DLD1 (cell line): ENCODE measurements at regions not wholly inside any gene's neighbourhood (a gene's known extent, or its start where the extent isn't known, plus 50 kb on each side); places are given as distances from the start of the nearest gene placed in this dataset.

Source experiments
- in situ Hi-C: cut with HindIII; loops from 2 replicates; pipeline ENCODE4 v1.10.0; 2017; ENCODE audit warnings: low sequenced_read_pairs

- in situ Hi-C loops: no loop called here
Observed at GRCh38 chr5:2220741-2221140, 338.0 kb upstream of the IRX4 start.

DNA sequence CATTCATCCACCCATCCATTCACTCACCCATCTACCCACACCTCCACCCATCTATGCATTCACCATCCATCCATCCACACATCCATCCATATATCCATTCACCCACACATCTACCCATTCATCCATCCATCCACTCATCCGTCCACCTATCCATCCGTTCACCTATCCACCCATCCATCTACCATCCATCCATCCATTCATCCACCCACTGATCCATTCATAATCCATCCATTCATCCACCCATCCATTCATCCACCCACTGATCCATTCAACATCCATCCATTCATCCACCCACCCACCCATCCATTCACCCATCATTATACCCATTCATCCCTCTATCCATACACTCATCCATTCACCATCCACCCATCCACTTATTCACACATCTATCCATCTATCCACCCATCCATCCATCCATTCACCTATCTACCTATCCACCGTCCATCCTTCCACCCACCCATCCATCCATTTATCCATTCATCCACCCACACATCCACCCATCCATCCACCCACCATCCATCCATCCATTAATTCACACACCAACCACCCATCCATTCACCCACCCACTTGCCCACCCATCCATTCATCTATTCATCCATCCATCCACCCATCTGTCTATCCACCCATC is 336.5 kb upstream of the IRX4 start:
- in situ Hi-C loops: no loop called here

DNA sequence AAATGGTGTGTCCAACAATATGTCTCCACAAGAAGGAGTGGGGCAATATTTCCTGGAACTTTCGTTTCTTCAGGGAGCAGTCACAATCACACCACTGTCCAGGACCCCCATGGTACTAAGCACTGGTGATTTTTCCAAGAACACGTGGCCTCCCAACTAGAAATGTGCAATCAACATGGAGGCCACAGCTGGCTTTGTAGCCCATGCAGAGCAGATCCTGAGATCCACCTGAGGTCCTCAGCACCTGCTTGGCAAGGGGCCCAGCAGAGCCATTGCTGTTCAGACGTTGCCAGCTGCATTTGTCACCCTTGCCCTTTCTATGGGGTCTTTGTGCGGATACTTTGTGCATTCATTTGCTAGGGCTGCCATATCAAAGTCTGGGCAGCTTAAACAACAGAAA is 334.5 kb upstream of the IRX4 start:
- in situ Hi-C loops: no loop called here

DNA sequence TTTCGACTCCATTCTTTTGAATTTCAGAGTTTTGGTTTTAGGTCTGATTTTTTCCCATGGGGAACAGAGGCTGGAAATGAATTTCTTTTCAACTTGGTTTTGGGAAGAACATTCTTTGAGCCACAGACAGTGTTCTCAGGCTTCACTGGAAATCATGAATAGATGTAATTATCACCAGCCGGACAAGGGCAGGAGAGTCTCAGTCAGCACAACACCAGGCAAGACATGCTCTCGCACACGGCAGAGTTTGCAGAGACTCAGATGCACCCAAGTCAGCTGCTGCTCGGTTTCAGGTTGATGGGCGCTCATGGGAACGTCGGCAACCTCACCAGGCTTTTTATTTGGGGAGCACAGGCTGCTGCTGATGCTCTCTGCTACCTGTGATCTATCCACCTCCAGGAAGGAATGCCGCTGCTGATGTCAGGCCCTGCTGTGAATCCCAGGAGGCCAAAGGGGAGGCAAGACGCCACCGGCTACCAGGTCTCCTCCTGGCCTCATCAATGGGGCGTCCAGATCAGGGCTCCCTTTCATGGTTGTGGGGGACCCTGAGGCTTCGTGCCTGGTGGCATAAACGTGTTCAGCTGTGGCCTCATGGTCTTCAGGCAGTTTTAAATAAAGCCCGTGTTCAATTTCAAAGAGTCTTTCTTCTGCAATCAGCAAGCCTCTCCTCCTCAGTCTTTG is 332.3 kb upstream of the IRX4 start:
- in situ Hi-C loops: no loop called here

GRCh38 chr5:2213121-2213730 is 330.5 kb upstream of the IRX4 start:
- in situ Hi-C loops: no loop called here

DNA sequence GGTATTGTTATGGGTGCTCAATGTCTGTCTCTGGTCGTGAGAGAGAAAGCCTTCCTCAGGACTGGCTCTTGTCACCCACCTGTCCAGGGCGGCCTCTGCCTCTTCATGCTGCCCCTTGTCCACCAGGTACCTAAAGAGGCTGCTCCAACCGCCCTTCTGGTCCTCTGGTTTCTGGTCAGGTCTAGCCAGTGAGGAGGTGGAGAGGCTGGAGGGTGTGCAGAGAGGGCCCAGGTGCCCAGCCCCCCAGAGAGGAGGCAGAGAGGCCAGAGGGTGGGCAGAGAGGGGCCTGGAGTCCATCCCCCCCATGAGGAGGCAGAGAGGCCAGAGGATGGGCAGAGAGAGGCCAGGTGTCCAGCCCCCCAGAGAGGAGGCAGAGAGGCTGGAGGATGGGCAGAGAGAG is 329.8 kb upstream of the IRX4 start:
- in situ Hi-C loops: no loop called here

- in situ Hi-C loops: no loop called here
Observed at GRCh38 chr5:2208239-2208544, 325.5 kb upstream of the IRX4 start.

DNA sequence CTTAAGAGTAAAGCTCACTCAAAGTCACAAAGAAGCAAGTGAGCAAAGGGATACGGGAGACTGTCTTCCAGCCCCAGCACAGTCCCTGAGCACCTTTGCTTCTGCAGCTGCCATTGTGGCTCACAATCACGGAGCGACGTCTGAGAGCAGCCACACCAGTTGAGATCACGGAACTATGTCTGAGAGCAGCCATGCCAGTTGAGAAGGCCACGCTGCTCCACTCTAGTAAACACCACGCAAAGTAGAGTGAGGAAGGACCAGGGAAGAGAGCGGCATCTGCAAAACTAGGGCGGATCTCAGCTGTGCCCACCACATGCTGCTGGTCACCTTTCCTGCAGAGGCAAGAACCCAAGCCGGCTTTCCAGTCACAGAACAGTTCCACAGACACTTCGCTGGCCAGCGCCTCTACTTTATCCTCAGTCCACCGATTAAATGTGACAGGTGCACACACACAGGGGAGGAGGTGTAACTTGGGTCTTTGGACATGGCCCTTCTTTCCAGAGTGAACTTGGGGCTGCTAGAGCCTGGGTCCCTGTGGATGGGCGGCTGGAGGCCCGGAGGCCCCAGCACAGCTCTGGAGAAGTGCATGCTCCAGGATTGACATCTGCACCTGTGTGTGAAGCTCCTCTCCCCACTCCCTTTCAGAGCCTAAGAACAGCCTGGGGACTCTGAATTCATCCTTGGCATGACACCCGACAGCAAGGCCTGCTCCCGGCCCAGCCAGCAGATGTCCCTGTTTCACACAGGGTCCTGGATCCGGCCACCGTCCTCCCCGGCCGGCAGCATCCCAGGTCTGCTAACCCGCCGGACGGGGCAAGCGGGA is 324.9 kb upstream of the IRX4 start:
- in situ Hi-C loops: no loop called here

- in situ Hi-C loops: no loop called here
Observed at GRCh38 chr5:2207109-2207399, 324.3 kb upstream of the IRX4 start.

GRCh38 chr5:2206293-2207108 is 323.8 kb upstream of the IRX4 start:
- in situ Hi-C loops: no loop called here

DNA sequence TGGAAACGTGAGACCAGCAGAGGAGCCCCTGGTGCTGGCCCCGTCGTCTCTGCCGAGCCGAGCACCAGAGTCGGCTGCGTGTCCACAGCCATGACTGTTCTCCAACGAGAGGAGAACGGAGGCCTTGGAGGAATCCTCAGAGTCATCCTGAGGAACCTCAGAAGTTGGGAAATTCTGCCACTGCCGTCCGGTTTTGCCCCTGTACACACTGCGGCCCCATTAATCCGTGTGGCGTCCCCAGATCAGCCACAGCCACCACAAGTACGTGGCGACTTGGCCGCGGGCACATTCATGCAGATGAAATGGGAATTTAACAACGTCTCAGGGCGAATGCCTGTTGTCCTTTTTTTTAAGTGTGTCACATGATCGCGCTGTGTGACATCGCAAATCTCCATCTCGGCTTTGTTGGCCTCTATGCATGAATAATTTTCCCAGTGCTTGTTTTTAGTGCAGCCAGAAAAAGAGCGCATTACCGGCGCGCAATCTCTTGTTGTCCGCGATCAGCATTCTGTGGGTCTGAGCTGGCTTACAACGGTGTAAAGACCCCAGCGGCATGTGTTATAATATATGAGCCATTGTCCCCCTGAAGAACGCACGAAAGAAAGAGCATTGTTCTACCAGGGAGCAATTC is 323.0 kb upstream of the IRX4 start:
- in situ Hi-C loops: no loop called here

DNA sequence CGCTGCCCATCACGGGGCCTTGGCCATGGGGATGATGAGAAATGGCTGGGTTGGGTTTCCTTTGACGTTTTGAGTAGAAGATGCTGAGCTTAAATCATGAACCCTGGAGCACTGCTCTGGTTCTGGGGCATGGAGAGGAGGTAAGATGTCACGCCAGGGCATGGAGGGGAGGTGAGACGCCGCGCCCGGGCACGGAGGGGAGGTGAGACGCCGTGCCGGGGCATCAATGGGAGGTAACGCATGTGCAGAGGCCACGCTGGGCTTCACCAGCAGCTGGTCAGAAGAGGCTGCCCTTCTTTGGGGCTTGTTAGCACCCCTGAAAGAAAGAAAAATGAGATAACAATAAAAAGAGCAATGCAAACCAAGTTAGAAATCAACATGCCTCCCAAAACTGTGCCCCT is 322.5 kb upstream of the IRX4 start:
- in situ Hi-C loops: no loop called here

GRCh38 chr5:2204366-2205184 is 321.9 kb upstream of the IRX4 start:
- in situ Hi-C loops: no loop called here

DNA sequence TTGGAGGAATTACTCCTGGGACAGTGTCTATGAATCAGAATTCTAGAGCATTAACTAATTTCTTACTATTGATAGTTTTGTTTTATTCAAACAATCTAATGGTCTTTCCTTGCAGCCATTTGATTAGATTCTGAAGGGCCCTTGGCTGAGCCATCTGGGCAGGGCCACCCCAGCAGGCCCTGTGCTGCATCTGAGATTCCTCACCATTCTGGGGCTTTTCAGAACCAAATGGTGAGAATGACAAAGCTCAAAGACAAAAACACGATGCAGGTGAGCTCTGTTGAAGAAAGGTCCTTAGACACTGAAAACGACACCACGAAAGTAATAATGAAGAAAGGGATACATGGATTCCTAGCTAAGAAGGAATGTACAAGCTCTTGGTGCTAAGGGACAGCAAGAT is 321.0 kb upstream of the IRX4 start:
- in situ Hi-C loops: no loop called here

DNA sequence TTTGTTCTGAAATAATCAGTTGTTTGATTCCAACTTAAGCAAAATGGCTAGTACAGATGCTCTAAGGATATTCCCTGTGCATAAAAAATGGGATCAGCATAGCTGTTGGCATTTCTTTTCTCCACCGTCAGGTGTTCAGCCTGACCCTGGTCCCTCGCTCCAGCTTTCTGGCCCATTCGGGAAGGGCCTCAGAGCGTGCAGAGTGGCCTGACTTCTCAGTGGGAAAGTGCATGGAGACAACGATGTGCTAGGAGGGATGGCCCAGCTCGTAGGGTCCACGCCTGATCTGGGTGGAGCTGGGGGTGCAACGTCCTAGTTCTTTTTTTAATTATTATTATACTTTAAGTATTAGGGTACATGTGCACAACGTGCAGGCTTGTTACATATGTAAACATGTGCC is 319.1 kb upstream of the IRX4 start:
- in situ Hi-C loops: no loop called here

DNA sequence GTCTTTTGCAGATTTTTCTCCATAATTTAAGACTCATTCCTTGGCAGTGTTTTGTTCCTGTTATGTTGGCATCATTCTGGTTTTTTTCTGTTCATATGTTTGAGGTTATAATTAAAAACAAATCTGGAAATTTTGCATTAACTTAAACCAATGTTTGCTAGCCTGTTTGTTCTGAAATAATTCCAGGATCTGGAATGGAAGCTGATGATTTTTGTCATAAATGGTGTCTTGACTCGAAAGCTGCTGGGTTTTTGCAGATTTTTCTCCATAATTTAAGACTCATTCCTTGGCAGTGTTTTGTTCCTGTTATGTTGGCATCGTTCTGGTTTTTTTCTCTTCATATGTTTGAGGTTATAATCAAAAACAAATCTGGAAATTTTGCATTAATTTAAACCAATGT is 318.7 kb upstream of the IRX4 start:
- in situ Hi-C loops: no loop called here

GRCh38 chr5:2201011-2201410 is 318.3 kb upstream of the IRX4 start:
- in situ Hi-C loops: no loop called here

- in situ Hi-C loops: no loop called here
Observed at GRCh38 chr5:2200261-2200950, 317.7 kb upstream of the IRX4 start.

DNA sequence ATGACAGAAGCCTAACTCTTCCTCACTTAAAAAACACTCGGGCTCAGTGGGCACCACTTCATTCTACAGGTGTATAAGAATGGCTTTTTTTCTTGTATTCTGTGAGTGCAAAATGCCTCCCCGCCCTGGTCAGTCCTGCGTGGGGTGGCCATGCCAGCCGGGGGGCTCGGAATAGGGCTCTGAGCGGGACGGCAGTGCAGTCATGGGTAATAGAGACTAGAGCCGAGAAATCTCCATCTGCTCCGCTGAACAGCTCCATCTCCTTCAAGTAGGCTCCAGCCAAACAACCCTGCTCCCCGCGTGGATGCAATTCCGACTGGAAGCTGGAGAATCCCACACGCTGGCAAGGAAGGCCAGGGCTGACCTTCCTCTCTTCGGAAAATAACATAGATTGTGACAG is 317.0 kb upstream of the IRX4 start:
- in situ Hi-C loops: no loop called here
